ENCODE measurements at regions not wholly inside any gene's neighbourhood (a gene's known extent, or its start where the extent isn't known, plus 50 kb on each side); places are given as distances from the start of the nearest gene placed in this dataset.

DNA sequence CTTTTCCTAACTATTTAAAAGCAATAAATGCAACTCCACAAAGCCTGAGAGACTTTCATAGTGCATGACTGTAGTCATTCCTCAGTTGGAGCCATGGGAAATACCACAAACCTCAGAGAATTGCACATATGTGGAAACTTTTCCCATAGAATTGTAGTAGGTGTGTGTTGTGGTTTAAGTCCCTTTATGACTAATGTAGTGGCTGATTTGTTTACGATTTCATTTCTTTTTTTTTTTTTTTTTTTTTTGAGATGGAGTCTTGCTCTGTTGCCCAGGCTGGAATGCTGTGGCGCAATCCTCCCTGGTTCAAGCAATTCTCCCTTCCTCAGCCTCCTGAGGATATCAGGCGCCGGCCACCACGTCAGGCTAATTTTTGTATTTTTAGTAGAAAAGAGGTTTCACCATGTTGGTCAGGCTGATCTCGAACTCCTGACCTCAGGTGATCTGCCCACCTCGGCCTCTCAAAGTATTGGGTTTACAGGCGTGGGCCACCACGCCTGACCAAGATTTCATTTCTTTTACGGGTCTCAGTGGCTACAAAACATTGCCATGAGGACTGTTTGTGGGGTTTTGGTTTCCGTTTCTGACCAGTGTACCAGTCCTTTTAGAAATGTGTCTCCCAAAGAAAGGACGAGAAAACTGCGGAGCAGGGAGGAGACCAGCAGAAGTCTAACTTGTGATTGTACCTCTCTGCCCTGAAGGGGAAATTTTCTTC lies 212.1 kb upstream of the MARCKS start:
- no peak for TF ChIP-seq POLR2A (IDR thresholded peaks at IDR 0.05; ENCODE audit: extremely low read depth, insufficient read length)
- TF ChIP-seq CTCF (IDR thresholded peaks at IDR 0.05; ENCODE audit: low read depth, low read length), result no peak
- no peak for TF ChIP-seq MAX (IDR thresholded peaks at IDR 0.05; ENCODE audit: low read depth, low read length)

Data from NB4 (cell line).